Fibroblast of skin of back (primary cell): ENCODE measurements at regions not wholly inside any gene's neighbourhood (a gene's known extent, or its start where the extent isn't known, plus 50 kb on each side); places are given as distances from the start of the nearest gene placed in this dataset.
"Not testable (repeated sequence)": the region's sequence is repeated elsewhere in the genome, so short reads cannot be mapped to it uniquely, and the experiment has no call there.

Experiments used
- DNase-seq: peaks from one replicate; pipeline ENCODE4 v3.0.0-alpha.2; 2013

GRCh38 chr2:219727771-219728429 is 100.5 kb downstream of the SLC4A3 start:
- peak; percentile 8 for DNase-seq

- DNase-seq: no peak
Observed at GRCh38 chr2:219728991-219729487, 101.6 kb downstream of the SLC4A3 start.

DNA sequence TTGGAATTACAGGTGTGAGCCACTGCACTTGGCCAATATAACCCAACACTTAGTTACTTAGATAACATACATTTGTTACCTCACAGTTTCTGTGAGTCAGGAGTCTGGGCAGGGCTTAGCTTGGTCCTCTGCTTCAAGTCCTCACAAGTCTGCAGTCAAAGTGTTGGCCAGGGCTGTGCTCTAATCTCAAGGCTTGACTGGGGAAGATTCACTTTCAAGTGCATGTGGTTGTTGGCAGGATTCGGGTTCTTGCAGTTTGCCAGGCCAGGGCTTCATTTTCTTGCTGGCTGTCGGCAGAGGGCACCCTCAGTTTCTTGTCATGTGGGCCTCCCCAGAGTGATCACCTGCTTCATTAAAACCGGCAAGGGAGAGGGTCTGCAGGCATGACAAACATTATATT is 103.7 kb downstream of the SLC4A3 start:
- no peak for DNase-seq

DNA sequence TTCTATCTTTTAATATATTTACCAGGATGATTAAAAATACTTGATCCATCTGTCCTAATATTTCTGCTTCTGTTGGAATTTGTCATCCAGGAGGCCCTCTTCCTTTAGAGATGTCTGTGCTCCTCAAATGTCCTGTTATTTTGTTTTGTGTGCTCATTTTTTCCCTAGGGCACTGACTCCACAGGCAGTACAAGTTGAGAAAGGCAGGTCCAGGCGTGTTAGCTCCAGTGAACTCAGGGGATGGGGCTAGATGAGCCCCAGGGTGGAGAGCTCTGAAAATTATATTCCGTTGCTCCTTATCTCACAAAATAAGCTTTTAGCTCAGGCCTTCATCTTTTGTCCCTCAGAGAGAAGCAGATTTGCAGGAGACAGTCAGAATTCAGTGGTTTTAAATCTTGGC is 105.7 kb downstream of the SLC4A3 start:
- DNase-seq: no peak

GRCh38 chr2:219733746-219734145 is 106.3 kb downstream of the SLC4A3 start:
- DNase-seq: no peak

DNA sequence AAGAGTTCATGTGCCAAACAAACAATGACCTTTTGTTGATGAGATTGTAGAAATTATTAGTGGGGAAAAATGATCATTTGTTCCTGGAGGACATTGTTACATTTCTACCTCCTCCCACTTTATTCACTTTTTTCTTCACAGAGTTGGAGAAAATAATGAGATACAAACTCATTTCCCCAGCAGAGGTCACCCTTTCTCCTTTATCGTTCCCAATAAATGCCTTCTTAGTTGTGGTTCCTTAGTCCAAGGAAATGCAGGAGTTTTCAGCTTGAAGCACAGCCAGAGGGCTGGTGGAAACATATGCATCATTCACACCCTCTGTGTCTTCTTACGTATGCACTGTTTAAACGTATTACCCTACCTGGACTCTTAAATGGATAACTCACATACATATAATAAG is 108.8 kb downstream of the SLC4A3 start:
- DNase-seq: peak; percentile 67

- peak; percentile 13 for DNase-seq
Observed at GRCh38 chr2:219737270-219737691, 109.9 kb downstream of the SLC4A3 start.

GRCh38 chr2:219739066-219739465 is 111.6 kb downstream of the SLC4A3 start:
- peak; percentile 11 for DNase-seq

- no peak for DNase-seq
Observed at GRCh38 chr2:219739866-219740440, 112.5 kb downstream of the SLC4A3 start.

DNA sequence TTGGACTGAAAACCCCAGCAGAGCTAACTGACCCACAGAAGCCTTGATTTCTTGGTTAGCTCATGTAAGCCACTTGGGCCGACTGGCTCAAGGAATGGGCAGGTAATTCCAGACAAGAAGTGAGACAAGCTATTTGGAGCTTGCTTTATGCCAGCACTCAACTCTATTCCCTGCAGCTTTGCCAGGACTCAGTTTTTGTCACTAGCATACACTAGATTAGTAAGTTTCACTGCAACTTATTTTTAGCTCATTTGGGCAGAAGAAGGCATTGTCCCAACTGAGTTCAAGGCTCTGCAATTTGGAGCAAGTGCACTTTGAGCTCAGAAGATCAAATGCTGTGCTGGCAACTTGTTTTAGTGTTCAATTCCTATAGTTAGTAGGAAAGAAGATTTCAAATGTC is 116.1 kb downstream of the SLC4A3 start:
- DNase-seq: no peak

- no peak for DNase-seq
Observed at GRCh38 chr2:219744066-219744465, 116.6 kb downstream of the SLC4A3 start.

DNA sequence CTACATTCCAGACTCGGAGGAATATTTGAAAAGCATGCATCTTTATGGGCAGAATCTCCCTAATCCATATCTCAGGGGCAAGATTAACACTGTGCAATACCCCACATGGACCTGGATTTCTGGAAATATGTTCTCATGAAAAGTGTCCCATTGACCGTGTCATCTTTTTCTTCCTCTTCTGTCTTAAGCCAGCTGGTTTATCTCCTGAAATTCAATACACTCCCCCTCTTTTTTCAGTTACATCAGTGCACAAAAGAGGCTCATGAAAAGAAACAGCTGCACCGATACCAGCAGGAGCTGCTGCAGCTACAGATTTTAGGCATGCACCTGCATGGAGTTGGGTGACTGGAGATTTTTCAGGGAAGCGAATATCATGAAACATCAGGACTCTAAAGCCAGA is 117.2 kb downstream of the SLC4A3 start:
- no peak for DNase-seq

DNA sequence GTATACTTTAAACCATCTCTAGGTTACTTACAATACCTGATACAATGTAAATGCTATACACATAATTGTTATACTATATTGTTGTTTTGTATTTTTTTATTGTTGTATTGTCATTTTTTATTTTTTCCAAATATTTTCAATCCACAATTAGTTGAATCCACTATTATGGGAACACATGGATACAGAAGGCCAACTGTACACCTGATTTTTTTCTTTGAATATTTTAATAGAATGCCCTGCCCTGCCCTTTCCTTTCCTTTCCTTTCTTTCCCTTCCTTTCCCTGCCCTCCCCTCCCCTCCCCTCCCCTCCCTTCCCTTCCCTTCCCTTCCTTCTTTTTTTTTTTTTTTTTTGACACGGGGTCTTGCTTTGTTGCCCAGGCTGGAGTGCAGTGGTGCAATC is 120.2 kb downstream of the SLC4A3 start:
- no peak for DNase-seq

- DNase-seq: no peak
Observed at GRCh38 chr2:219748671-219749570, 121.5 kb downstream of the SLC4A3 start.

DNA sequence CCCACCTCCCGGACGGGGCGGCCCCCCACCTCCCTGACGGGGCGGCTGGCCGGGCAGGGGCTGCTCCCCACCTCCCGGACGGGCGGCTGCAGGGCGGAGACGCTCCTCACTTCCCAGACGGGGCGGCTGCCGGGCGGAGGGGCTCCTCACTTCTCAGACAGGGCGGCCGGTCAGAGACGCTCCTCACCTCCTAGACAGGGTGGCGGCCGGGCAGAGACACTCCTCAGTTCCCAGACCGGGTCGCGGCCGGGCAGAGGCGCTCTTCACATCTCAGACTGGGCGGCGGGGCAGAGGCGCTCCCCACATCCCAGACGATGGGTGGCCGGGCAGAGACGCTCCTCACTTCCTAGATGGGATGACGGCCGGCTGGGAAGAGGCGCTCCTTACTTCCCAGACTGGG is 123.7 kb downstream of the SLC4A3 start:
- not testable (repeated sequence) for DNase-seq

- DNase-seq: no peak
Observed at GRCh38 chr2:219752726-219753125, 125.3 kb downstream of the SLC4A3 start.

DNA sequence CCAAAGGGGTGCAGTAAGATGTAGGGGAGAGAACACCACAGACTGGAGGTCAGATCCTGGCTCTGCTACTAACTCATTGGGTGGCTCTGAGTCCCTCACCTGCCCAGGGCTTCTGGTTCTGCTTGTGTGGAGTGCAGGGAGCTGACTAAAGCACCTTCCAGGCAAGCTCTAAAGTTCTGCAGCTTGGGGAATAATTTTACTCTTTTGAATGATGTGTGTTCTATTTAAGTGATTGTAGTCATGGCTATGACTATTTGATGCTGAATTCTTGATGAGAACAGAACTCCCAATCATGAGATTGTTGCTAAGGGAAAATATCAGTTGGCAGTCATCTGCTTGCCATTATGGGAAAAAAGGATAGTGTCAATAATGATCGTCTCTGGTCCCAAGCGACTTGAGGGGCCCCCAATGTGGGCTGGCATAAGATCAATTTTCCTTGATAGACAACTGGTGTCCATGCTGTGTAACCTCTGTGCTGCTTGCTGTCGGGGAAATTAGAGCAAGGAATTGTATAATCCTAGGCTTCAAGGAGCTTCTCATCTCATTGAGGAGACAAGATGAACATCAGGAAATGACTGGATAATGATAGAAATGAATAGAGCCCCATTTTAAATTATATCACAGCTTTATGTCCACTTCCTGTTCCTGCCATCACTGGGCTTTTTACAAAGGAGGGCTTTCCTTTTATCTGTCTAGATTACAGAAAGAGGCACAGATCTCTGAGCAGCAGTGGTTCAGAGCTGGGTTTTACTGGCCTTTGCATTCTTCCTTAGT is 131.7 kb downstream of the SLC4A3 start:
- no peak for DNase-seq

DNA sequence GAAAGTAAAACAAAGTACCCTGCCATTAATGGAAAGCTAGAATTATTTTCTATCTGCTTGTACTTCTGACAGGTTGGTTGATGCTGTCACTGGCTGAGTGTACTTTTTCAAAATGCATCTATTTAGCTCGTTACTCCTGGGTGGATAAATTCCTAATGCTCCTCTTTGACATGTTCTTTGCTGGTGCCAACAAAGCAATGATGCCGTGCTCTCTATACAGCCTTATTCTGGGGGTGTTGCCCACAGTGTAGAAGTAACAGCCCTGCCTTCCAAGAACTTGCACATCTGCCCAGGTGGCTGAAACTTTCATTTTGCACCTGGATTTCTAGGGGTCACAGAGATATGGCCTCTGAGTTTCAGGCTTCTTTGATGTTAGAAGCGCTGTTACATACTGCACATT is 132.4 kb downstream of the SLC4A3 start:
- no peak for DNase-seq

GRCh38 chr2:219765231-219765911 is 137.9 kb downstream of the SLC4A3 start:
- no peak for DNase-seq

GRCh38 chr2:219766658-219767057 is 139.2 kb downstream of the SLC4A3 start:
- no peak for DNase-seq

DNA sequence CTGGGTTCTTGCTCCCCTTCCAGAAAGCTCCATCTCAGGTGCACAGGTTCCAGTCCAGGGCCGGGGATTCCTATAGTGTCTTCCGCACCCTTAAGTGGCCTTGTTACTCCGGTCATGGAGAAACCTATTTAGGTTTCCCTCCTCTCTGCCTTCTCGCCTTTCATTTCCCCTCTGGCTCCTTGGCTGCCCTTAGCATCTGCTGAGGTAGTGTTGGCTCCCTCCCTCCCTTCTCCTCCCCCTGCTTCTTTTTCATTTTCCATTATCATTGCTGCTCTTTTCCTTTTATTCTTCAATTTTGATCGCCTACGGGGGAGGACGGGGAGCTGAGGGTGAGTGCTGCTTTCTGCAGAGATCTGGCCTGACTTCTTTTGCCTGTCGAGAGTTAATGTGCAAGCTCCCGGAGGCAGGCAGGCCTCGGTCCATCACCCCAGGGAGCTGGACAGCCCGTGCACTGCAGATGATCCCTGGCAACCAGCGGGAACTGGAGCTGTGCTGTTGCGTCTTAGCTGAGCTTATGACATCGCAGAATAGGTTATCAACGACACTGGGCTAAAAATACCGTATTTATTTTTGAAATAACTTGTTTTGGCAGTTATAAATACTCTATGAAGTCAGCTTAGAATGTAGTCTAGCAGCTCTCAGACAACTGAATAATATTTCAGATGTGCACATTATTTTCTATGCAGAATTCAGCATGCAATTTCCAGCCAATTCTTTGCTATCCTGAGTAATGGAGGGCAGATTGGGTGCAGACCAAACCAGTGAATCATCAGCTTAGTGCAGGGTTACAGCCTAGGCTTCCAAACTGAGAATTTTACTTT is 141.9 kb downstream of the SLC4A3 start:
- no peak for DNase-seq
